HG03175 (cell line): ENCODE measurements at regions not wholly inside any gene's neighbourhood (a gene's known extent, or its start where the extent isn't known, plus 50 kb on each side); places are given as distances from the start of the nearest gene placed in this dataset.

Experiments
- ATAC-seq: cut with Tn5 transposase; IDR thresholded peaks from one replicate; pipeline ENCODE4 v1.9.1; 2021; ENCODE audit warnings: mild to moderate bottlenecking, moderate library complexity; ENCODE audit not compliant: unreplicated experiment

GRCh38 chr9:119047513-119048307 lies 321.5 kb downstream of the BRINP1 start:
- no peak for ATAC-seq

GRCh38 chr9:119050281-119050680 lies 319.0 kb downstream of the BRINP1 start:
- ATAC-seq, result no peak

- no peak for ATAC-seq
Observed at GRCh38 chr9:119052339-119053030, 316.8 kb downstream of the BRINP1 start.

GRCh38 chr9:119053070-119053469 lies 316.2 kb downstream of the BRINP1 start:
- ATAC-seq, result no peak

GRCh38 chr9:119060629-119061385 lies 308.4 kb downstream of the BRINP1 start:
- ATAC-seq, result no peak

GRCh38 chr9:119071636-119072035 lies 297.6 kb downstream of the BRINP1 start:
- ATAC-seq, result no peak

GRCh38 chr9:119074017-119074416 lies 295.2 kb downstream of the BRINP1 start:
- no peak for ATAC-seq

GRCh38 chr9:119078015-119078414 lies 291.2 kb downstream of the BRINP1 start:
- no peak for ATAC-seq

- ATAC-seq, result no peak
Observed at GRCh38 chr9:119083673-119084072, 285.6 kb downstream of the BRINP1 start.

- ATAC-seq, result no peak
Observed at GRCh38 chr9:119086590-119086989, 282.6 kb downstream of the BRINP1 start.

- ATAC-seq, result no peak
Observed at GRCh38 chr9:119088002-119088547, 281.2 kb downstream of the BRINP1 start.

GRCh38 chr9:119091074-119091473 lies 278.2 kb downstream of the BRINP1 start:
- no peak for ATAC-seq

GRCh38 chr9:119092125-119092524 lies 277.1 kb downstream of the BRINP1 start:
- ATAC-seq, result no peak

- no peak for ATAC-seq
Observed at GRCh38 chr9:119094086-119094485, 275.1 kb downstream of the BRINP1 start.

GRCh38 chr9:119095072-119095471 lies 274.2 kb downstream of the BRINP1 start:
- ATAC-seq, result peak; percentile 49

- ATAC-seq, result no peak
Observed at GRCh38 chr9:119101048-119101447, 268.2 kb downstream of the BRINP1 start.

GRCh38 chr9:119114681-119115080 lies 254.6 kb downstream of the BRINP1 start:
- no peak for ATAC-seq
